HFF-Myc (cell line): ENCODE measurements at regions not wholly inside any gene's neighbourhood (a gene's known extent, or its start where the extent isn't known, plus 50 kb on each side); places are given as distances from the start of the nearest gene placed in this dataset.

Experiments used
- DNase-seq: peaks from one replicate; pipeline ENCODE4 v3.0.0-alpha.2; 2011; ENCODE audit warnings: low read depth; ENCODE audit errors: extremely low read depth
- H3K4me3 ChIP-seq: replicated peaks from 2 replicates; pipeline ENCODE4 v1.5.1; 2011; ENCODE audit warnings: low read depth, mild to moderate bottlenecking, control low read depth, low read length
- TF ChIP-seq, protein P1 (sequence below): IDR thresholded peaks from 2 replicates; pipeline ENCODE4 v1.5.1; 2012; ENCODE audit warnings: mild to moderate bottlenecking, low read depth, low read length, control low read depth; ENCODE audit errors: missing control alignments

DNA sequence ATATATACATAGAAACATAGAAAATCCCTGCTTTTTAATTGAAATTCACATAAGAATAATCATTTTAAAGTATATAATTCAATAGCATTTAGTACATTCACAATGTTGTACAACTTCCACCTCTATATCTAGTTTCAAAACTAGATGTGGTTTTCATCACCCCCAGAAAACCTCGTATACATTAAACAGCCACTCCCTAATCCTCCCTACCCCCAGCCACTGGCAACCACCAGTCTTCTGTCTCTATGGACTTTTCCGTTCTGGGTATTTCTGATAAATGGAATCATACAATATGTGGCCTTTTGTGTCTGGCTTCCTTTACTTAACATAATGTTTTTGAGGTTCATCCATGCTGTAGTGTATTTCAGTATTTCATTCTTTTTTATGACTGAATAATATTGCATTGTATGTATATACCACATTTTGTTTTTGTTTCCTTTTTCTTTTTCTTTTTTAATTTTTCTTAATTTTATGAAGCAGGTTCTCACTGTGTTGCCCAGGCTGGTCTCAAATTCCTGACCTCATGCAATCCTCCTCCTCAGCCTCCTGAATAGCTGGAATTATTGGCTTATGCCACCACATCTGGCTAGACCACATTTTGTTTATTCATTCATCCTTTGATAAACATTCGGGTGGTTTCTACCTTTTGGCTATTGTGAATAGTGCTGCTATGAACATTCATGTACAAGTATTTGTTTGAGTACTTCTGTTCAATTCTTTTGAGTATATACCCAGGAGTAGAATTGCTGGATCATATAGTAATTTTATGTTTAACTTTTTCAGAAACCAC, 50.6 kb upstream of the RNF152 start:
- H3K4me3 ChIP-seq, result no peak overlapping the region
- TF ChIP-seq, protein P1, sequence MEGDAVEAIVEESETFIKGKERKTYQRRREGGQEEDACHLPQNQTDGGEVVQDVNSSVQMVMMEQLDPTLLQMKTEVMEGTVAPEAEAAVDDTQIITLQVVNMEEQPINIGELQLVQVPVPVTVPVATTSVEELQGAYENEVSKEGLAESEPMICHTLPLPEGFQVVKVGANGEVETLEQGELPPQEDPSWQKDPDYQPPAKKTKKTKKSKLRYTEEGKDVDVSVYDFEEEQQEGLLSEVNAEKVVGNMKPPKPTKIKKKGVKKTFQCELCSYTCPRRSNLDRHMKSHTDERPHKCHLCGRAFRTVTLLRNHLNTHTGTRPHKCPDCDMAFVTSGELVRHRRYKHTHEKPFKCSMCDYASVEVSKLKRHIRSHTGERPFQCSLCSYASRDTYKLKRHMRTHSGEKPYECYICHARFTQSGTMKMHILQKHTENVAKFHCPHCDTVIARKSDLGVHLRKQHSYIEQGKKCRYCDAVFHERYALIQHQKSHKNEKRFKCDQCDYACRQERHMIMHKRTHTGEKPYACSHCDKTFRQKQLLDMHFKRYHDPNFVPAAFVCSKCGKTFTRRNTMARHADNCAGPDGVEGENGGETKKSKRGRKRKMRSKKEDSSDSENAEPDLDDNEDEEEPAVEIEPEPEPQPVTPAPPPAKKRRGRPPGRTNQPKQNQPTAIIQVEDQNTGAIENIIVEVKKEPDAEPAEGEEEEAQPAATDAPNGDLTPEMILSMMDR, result no peak
- no peak for DNase-seq
